Endothelial cell of umbilical vein (primary cell): ENCODE measurements at regions not wholly inside any gene's neighbourhood (a gene's known extent, or its start where the extent isn't known, plus 50 kb on each side); places are given as distances from the start of the nearest gene placed in this dataset.

Experiments
- BruUV-seq: library from RNA; stranded (reverse); fragments of 400-500 nt; replicated peaks from 2 replicates; lab custom pipeline; 2021; lab: Mats Ljungman, UMichigan
- CTCF ChIA-PET: fragments of 300-600, 350-600 bp; sonication (Branson Sonifier 250); formaldehyde crosslinking; loops from one replicate; lab custom pipeline; 2021; ENCODE audit warnings: antibody characterized with exemption, inconsistent platforms; lab: Charles Lee
- POLR2A ChIA-PET: fragments of 300-600, 350-600 bp; sonication (Branson Sonifier 250); formaldehyde crosslinking; loops from one replicate; lab custom pipeline; 2021; ENCODE audit warnings: antibody characterized with exemption, inconsistent platforms; lab: Charles Lee
- DNase-seq: peaks from one replicate; pipeline ENCODE4 v3.0.0-alpha.2; 2011; ENCODE audit warnings: low read depth, low spot score
- FAIRE-seq: peaks from 2 replicates; lab custom pipeline; 2011; peaks lifted over from hg19 to GRCh38; lab: Jason Lieb, UNC
- H2AFZ ChIP-seq: 2 replicates; pipeline ENCODE4 v1.6.0; 2012; ENCODE audit warnings: low read depth, low read length, control low read depth, inconsistent platforms
- H3K27ac ChIP-seq: 2 replicates; pipeline ENCODE4 v1.5.1; 2011; ENCODE audit warnings: low read depth, mild to moderate bottlenecking, control low read depth, low read length, moderate library complexity; ENCODE audit not compliant: insufficient read depth
- H3K27me3 ChIP-seq, 2 experiments: 2 replicates each; pipeline versions ENCODE4 v1.6.0 to v1.6.1; 2011; ENCODE audit warnings: low read length in 2 of 2, mixed read lengths in 1 of 2; ENCODE audit not compliant: control insufficient read depth in 2 of 2, insufficient read depth in 2 of 2
- H3K36me3 ChIP-seq, 2 experiments: 2 replicates in 1 of 2; 3 replicates in 1 of 2; pipeline ENCODE4 v1.5.1; 2011; ENCODE audit warnings: low read length in 2 of 2, mild to moderate bottlenecking in 1 of 2, moderate library complexity in 1 of 2; ENCODE audit not compliant: control insufficient read depth in 2 of 2, insufficient read depth in 2 of 2; ENCODE audit errors: extremely low read depth in 1 of 2
- H3K4me1 ChIP-seq: 3 replicates; pipeline ENCODE4 v1.5.1; 2011; ENCODE audit warnings: mild to moderate bottlenecking, low read length; ENCODE audit not compliant: control insufficient read depth, insufficient read depth; ENCODE audit errors: extremely low read depth
- H3K4me2 ChIP-seq: 2 replicates; pipeline ENCODE4 v1.6.1; 2011; ENCODE audit warnings: low read length, control low read depth, mixed read lengths; ENCODE audit not compliant: insufficient read depth
- H3K4me3 ChIP-seq, 3 experiments: fragments of 200-600 bp in 1 of 3; sonication (generic), shearing (Covaris generic) in 1 of 3; replicated peaks in 1 of 3; 2 replicates each; pipeline ENCODE4 v1.5.1; 2011 to 2016; ENCODE audit warnings: control low read depth in 3 of 3, low read length in 3 of 3, mild to moderate bottlenecking in 2 of 3, inconsistent platforms in 1 of 3, low read depth in 1 of 3, moderate library complexity in 1 of 3; ENCODE audit not compliant: insufficient read depth in 1 of 3
- H3K79me2 ChIP-seq: 2 replicates; pipeline ENCODE4 v1.6.0; 2012; ENCODE audit warnings: low read length, inconsistent platforms; ENCODE audit not compliant: control insufficient read depth, insufficient read depth
- H3K9ac ChIP-seq: replicated peaks from 2 replicates; pipeline ENCODE3; 2011; ENCODE audit warnings: low read length, control low read depth; ENCODE audit not compliant: insufficient read depth; ENCODE audit errors: extremely low read depth
- H3K9me1 ChIP-seq: replicated peaks from 3 replicates; pipeline ENCODE4 v1.6.0; 2011; ENCODE audit warnings: mild to moderate bottlenecking, low read length; ENCODE audit not compliant: control insufficient read depth, insufficient read depth; ENCODE audit errors: extremely low read depth
- H3K9me3 ChIP-seq: replicated peaks from 2 replicates; pipeline ENCODE4 v1.5.1; 2012; ENCODE audit warnings: low read length, inconsistent platforms; ENCODE audit not compliant: control insufficient read depth, insufficient read depth
- H4K20me1 ChIP-seq: replicated peaks from 2 replicates; pipeline ENCODE3; 2011; ENCODE audit warnings: mild to moderate bottlenecking, low read length; ENCODE audit not compliant: control insufficient read depth, insufficient read depth; ENCODE audit errors: extremely low read depth
- EZH2 ChIP-seq: IDR thresholded peaks from 2 replicates; pipeline ENCODE4 v1.6.1; 2012; ENCODE audit warnings: borderline replicate concordance, low read depth, mild to moderate bottlenecking, moderate library complexity, low read length, inconsistent platforms; ENCODE audit not compliant: severe bottlenecking
- FOS ChIP-seq: IDR thresholded peaks from 2 replicates; pipeline ENCODE4 v1.6.1; 2011; ENCODE audit warnings: mild to moderate bottlenecking, low read length, moderate library complexity, borderline replicate concordance; ENCODE audit not compliant: insufficient read depth
- GATA2 ChIP-seq: IDR thresholded peaks from 2 replicates; pipeline ENCODE4 v1.7.0; 2011; ENCODE audit warnings: low read depth, mild to moderate bottlenecking, moderate library complexity, mixed read lengths, low read length; ENCODE audit not compliant: insufficient read length, insufficient read depth
- JUN ChIP-seq: IDR thresholded peaks from 2 replicates; pipeline ENCODE4 v1.6.1; 2011; ENCODE audit warnings: borderline replicate concordance, low read depth; ENCODE audit not compliant: insufficient read length, insufficient read depth
- MYC ChIP-seq: IDR thresholded peaks from one replicate; pipeline ENCODE4 v1.6.1; 2011; ENCODE audit warnings: mild to moderate bottlenecking, low read depth, low read length
- POLR2A ChIP-seq: IDR thresholded peaks from 2 replicates; pipeline ENCODE4 v1.6.1; 2012; ENCODE audit warnings: low read depth, mild to moderate bottlenecking, control low read depth, low read length
- POLR2AphosphoS5 ChIP-seq: IDR thresholded peaks from 2 replicates; pipeline ENCODE4 v1.6.1; 2012; ENCODE audit warnings: low read depth, mild to moderate bottlenecking, control low read depth, low read length, moderate library complexity; ENCODE audit not compliant: insufficient read depth
- dilution Hi-C: fragments of 300-500 bp; cut with MboI; formaldehyde crosslinking; loops from one replicate; pipeline ENCODE4 v1.15.0; 2019; ENCODE audit warnings: low sequenced_read_pairs; ENCODE audit not compliant: extremely low pct_ligation_motif_present
- intact Hi-C: fragments of 100-400 bp; cut with micrococcal nuclease; formaldehyde crosslinking; loops from one replicate; pipeline ENCODE4 v1.10.0; 2022
- TF ChIP-seq, protein P1 (sequence below), 2 donors: IDR thresholded peaks; 1 replicate in 1 of 2; 2 replicates in 1 of 2; pipeline ENCODE4 v1.5.1; 2011; ENCODE audit warnings: low read length in 2 of 2, mild to moderate bottlenecking in 2 of 2, moderate library complexity in 2 of 2, control low read depth in 1 of 2, inconsistent platforms in 1 of 2, low read depth in 1 of 2; ENCODE audit not compliant: insufficient read depth in 1 of 2; ENCODE audit errors: extremely low read depth in 1 of 2
- TF ChIP-seq, protein P2 (sequence below): IDR thresholded peaks from 2 replicates; pipeline ENCODE4 v1.6.1; 2011; ENCODE audit not compliant: insufficient read depth, insufficient read length

- Histone ChIP-seq H3K27ac (no peak overlapping the region), H3K4me3 (no peak overlapping the region), H3K79me2 (no peaks in the 10 kb centered on the region), H3K9me3 (no peaks in the 10 kb centered on the region), H3K4me1 (no peaks in the 10 kb centered on the region), H3K4me2 (no peak overlapping the region), H3K36me3 (no peaks in the 10 kb centered on the region), H3K27me3 (no peaks in the 10 kb centered on the region), H2AFZ (no peak overlapping the region), H3K9ac (no peak overlapping the region), H3K9me1 (no peaks in the 10 kb centered on the region), H4K20me1 (no peaks in the 10 kb centered on the region)
- intact Hi-C loops = no loop called here
- FAIRE-seq (no peak), DNase-seq (no peak)
- BruUV-seq = no TSS peak
- ChIA-PET CTCF (interaction anchor here (0.8 kb wide), 1 partner anchor 24 kb away, joined by 3 read pairs; no protein-coding TSS in a partner anchor), POLR2A (no interaction called here)
- dilution Hi-C loops = no loop called here
- TF ChIP-seq, protein P1, sequence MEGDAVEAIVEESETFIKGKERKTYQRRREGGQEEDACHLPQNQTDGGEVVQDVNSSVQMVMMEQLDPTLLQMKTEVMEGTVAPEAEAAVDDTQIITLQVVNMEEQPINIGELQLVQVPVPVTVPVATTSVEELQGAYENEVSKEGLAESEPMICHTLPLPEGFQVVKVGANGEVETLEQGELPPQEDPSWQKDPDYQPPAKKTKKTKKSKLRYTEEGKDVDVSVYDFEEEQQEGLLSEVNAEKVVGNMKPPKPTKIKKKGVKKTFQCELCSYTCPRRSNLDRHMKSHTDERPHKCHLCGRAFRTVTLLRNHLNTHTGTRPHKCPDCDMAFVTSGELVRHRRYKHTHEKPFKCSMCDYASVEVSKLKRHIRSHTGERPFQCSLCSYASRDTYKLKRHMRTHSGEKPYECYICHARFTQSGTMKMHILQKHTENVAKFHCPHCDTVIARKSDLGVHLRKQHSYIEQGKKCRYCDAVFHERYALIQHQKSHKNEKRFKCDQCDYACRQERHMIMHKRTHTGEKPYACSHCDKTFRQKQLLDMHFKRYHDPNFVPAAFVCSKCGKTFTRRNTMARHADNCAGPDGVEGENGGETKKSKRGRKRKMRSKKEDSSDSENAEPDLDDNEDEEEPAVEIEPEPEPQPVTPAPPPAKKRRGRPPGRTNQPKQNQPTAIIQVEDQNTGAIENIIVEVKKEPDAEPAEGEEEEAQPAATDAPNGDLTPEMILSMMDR (IDR thresholded peaks at IDR 0.05; ENCODE audit: extremely low read depth in 1 of 2, insufficient read depth in 1 of 2, low read depth in 1 of 2, low read length in 2 of 2) = no peak
- TF ChIP-seq POLR2A = no peak
- no peak for TF ChIP-seq MYC
- TF ChIP-seq, protein P2, sequence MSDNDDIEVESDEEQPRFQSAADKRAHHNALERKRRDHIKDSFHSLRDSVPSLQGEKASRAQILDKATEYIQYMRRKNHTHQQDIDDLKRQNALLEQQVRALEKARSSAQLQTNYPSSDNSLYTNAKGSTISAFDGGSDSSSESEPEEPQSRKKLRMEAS = no peak
- TF ChIP-seq GATA2 = no peak
- TF ChIP-seq FOS = no peak
- no peak for TF ChIP-seq POLR2AphosphoS5
- TF ChIP-seq EZH2 = no peak
- no peak for TF ChIP-seq JUN
Observed at GRCh38 chr5:97365163-97365845, 182.3 kb upstream of the RIOK2 start.
